ENCODE measurements at regions not wholly inside any gene's neighbourhood (a gene's known extent, or its start where the extent isn't known, plus 50 kb on each side); places are given as distances from the start of the nearest gene placed in this dataset.

GRCh38 chr3:72223116-72223515 lies 438.2 kb upstream of the PROK2 start:
- TF ChIP-seq CTCF (IDR thresholded peaks at IDR 0.05) (no peak), POLR2A (IDR thresholded peaks at IDR 0.05) (no peak)

Data from testis (tissue), 2 donors.